ENCODE measurements at regions not wholly inside any gene's neighbourhood (a gene's known extent, or its start where the extent isn't known, plus 50 kb on each side); places are given as distances from the start of the nearest gene placed in this dataset.
"Not testable (repeated sequence)": the region's sequence is repeated elsewhere in the genome, so short reads cannot be mapped to it uniquely, and the experiment has no call there.

GRCh38 chr2:116749994-116750393 is 1064.5 kb upstream of the DDX18 start:
- Histone ChIP-seq H3K36me3 (ENCODE audit: control insufficient read depth in 5 of 5, insufficient read depth in 5 of 5, low read length in 5 of 5) (no peaks in the 10 kb centered on the region), H3K27ac (ENCODE audit: low read depth, low read length) (no peak overlapping the region), H3K4me3 (ENCODE audit: low read depth in 1 of 5, low read length in 5 of 5) (no peak overlapping the region), H3K9me3 (ENCODE audit: control insufficient read depth in 5 of 5, low read length in 5 of 5) (no peaks in the 10 kb centered on the region), H3K27me3 (ENCODE audit: control insufficient read depth in 5 of 5, insufficient read depth in 4 of 5, low read length in 5 of 5) (no peaks in the 10 kb centered on the region), H3K4me1 (ENCODE audit: control insufficient read depth in 5 of 5, insufficient read depth in 5 of 5, low read length in 5 of 5) (no peaks in the 10 kb centered on the region), H3K9ac (ENCODE audit: low read length in 5 of 5) (no peak overlapping the region)

GRCh38 chr2:116754381-116755101 is 1060.0 kb upstream of the DDX18 start:
- H3K9ac ChIP-seq (ENCODE audit: low read length in 5 of 5), result no peak overlapping the region
- no peaks in the 10 kb centered on the region for H3K9me3 ChIP-seq (ENCODE audit: control insufficient read depth in 5 of 5, low read length in 5 of 5)
- no peaks in the 10 kb centered on the region for H3K36me3 ChIP-seq (ENCODE audit: control insufficient read depth in 5 of 5, insufficient read depth in 5 of 5, low read length in 5 of 5)
- no peak overlapping the region for H3K27ac ChIP-seq (ENCODE audit: low read depth, low read length)
- no peaks in the 10 kb centered on the region for H3K4me1 ChIP-seq (ENCODE audit: control insufficient read depth in 5 of 5, insufficient read depth in 5 of 5, low read length in 5 of 5)
- H3K27me3 ChIP-seq (ENCODE audit: control insufficient read depth in 5 of 5, insufficient read depth in 4 of 5, low read length in 5 of 5), result no peaks in the 10 kb centered on the region
- H3K4me3 ChIP-seq (ENCODE audit: low read depth in 1 of 5, low read length in 5 of 5), result no peak overlapping the region

GRCh38 chr2:116761864-116762263 is 1052.6 kb upstream of the DDX18 start:
- no peak overlapping the region for H3K9ac ChIP-seq (ENCODE audit: low read length in 5 of 5)
- H3K4me3 ChIP-seq (ENCODE audit: low read depth in 1 of 5, low read length in 5 of 5), result no peak overlapping the region
- H3K27me3 ChIP-seq (ENCODE audit: control insufficient read depth in 5 of 5, insufficient read depth in 4 of 5, low read length in 5 of 5), result no peaks in the 10 kb centered on the region
- H3K9me3 ChIP-seq (ENCODE audit: control insufficient read depth in 5 of 5, low read length in 5 of 5), result no peaks in the 10 kb centered on the region
- no peak overlapping the region for H3K27ac ChIP-seq (ENCODE audit: low read depth, low read length)
- H3K4me1 ChIP-seq (ENCODE audit: control insufficient read depth in 5 of 5, insufficient read depth in 5 of 5, low read length in 5 of 5), result no peaks in the 10 kb centered on the region
- no peaks in the 10 kb centered on the region for H3K36me3 ChIP-seq (ENCODE audit: control insufficient read depth in 5 of 5, insufficient read depth in 5 of 5, low read length in 5 of 5)

DNA sequence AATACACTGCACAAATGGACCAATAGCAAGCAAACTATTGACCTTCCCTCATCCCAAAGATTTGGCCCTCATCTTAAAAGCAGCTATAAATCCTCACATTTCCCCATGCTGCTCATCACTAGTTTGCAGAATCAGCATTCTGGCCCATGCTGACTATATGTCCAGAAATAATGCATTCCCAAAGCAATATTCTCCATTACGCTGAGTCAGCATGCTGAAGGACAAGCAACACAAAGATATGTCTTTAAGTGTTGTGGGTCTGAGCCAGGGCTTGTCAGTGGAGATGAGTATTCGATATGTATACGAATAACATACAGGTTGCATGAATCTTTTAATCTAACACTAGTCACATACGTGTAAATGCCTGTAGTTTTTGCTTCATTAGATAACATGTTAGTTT is 1045.0 kb upstream of the DDX18 start:
- Histone ChIP-seq H3K4me1 (ENCODE audit: control insufficient read depth in 5 of 5, insufficient read depth in 5 of 5, low read length in 5 of 5) (no peaks in the 10 kb centered on the region), H3K4me3 (ENCODE audit: low read depth in 1 of 5, low read length in 5 of 5) (no peak overlapping the region), H3K9ac (ENCODE audit: low read length in 5 of 5) (no peak overlapping the region), H3K27ac (ENCODE audit: low read depth, low read length) (no peak overlapping the region), H3K36me3 (ENCODE audit: control insufficient read depth in 5 of 5, insufficient read depth in 5 of 5, low read length in 5 of 5) (no peaks in the 10 kb centered on the region), H3K9me3 (ENCODE audit: control insufficient read depth in 5 of 5, low read length in 5 of 5) (no peaks in the 10 kb centered on the region), H3K27me3 (ENCODE audit: control insufficient read depth in 5 of 5, insufficient read depth in 4 of 5, low read length in 5 of 5) (no peaks in the 10 kb centered on the region)

- H3K9ac ChIP-seq (ENCODE audit: low read length in 5 of 5), result no peak overlapping the region
- no peaks in the 10 kb centered on the region for H3K27me3 ChIP-seq (ENCODE audit: control insufficient read depth in 5 of 5, insufficient read depth in 4 of 5, low read length in 5 of 5)
- no peaks in the 10 kb centered on the region for H3K9me3 ChIP-seq (ENCODE audit: control insufficient read depth in 5 of 5, low read length in 5 of 5)
- no peaks in the 10 kb centered on the region for H3K36me3 ChIP-seq (ENCODE audit: control insufficient read depth in 5 of 5, insufficient read depth in 5 of 5, low read length in 5 of 5)
- H3K4me1 ChIP-seq (ENCODE audit: control insufficient read depth in 5 of 5, insufficient read depth in 5 of 5, low read length in 5 of 5), result no peaks in the 10 kb centered on the region
- no peak overlapping the region for H3K4me3 ChIP-seq (ENCODE audit: low read depth in 1 of 5, low read length in 5 of 5)
- no peak overlapping the region for H3K27ac ChIP-seq (ENCODE audit: low read depth, low read length)
These were observed 1037.9 kb upstream of the DDX18 start for GRCh38 chr2:116776556-116776955.

- no peak overlapping the region for H3K4me3 ChIP-seq (ENCODE audit: low read depth in 1 of 5, low read length in 5 of 5)
- H3K4me1 ChIP-seq (ENCODE audit: control insufficient read depth in 5 of 5, insufficient read depth in 5 of 5, low read length in 5 of 5), result no peaks in the 10 kb centered on the region
- H3K27me3 ChIP-seq (ENCODE audit: control insufficient read depth in 5 of 5, insufficient read depth in 4 of 5, low read length in 5 of 5), result no peaks in the 10 kb centered on the region
- H3K27ac ChIP-seq (ENCODE audit: low read depth, low read length), result no peak overlapping the region
- H3K9ac ChIP-seq (ENCODE audit: low read length in 5 of 5), result no peak overlapping the region
- H3K36me3 ChIP-seq (ENCODE audit: control insufficient read depth in 5 of 5, insufficient read depth in 5 of 5, low read length in 5 of 5), result no peaks in the 10 kb centered on the region
- H3K9me3 ChIP-seq (ENCODE audit: control insufficient read depth in 5 of 5, low read length in 5 of 5), result no peaks in the 10 kb centered on the region
These were observed 1026.6 kb upstream of the DDX18 start for GRCh38 chr2:116787848-116788247.

DNA sequence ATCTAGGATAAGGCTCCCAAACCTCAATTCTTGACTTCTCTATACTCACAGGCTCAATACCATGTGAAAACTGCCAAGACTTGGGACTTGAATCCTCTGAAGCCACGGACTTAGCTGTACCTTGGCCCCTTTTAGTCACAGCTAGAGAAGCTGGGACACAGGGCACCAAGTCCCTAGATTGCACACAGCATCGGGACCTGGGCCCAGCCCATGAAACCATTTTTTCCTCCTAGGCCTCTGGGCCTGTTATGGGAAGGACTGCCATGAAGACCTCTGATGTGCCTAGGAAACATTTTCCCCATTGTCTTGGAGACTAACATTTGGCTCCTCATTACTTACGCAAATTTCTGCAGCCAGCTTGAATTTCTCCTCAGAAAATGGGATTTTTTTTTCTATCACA is 1011.8 kb upstream of the DDX18 start:
- no peaks in the 10 kb centered on the region for H3K4me1 ChIP-seq (ENCODE audit: control insufficient read depth in 5 of 5, insufficient read depth in 5 of 5, low read length in 5 of 5)
- H3K9me3 ChIP-seq (ENCODE audit: control insufficient read depth in 5 of 5, low read length in 5 of 5), result peaks cover 0 to 26% (median 10%) of the 10 kb centered on the region in 5 donors
- no peak overlapping the region for H3K4me3 ChIP-seq (ENCODE audit: low read depth in 1 of 5, low read length in 5 of 5)
- no peak overlapping the region for H3K9ac ChIP-seq (ENCODE audit: low read length in 5 of 5)
- H3K27ac ChIP-seq (ENCODE audit: low read depth, low read length), result no peak overlapping the region
- no peaks in the 10 kb centered on the region for H3K27me3 ChIP-seq (ENCODE audit: control insufficient read depth in 5 of 5, insufficient read depth in 4 of 5, low read length in 5 of 5)
- no peaks in the 10 kb centered on the region for H3K36me3 ChIP-seq (ENCODE audit: control insufficient read depth in 5 of 5, insufficient read depth in 5 of 5, low read length in 5 of 5)

DNA sequence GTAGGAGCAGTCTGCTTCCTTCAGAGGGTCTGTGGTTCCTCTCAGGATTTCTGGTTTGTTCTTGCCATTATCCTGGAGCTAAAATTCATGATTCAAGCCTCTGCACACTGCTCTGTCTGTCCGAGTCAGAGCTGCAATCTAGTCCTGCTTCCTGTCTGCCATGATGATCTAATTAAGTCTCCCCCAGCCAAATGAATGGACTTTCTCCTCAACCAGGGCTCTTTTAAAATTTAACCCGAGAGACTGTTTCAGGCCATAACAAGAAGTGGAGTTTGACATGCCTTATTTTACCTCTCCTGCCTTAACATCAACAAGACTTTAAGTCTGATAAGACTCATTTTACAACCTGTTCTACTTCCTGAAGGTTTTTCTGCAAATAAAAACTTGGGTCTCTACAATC is 1009.6 kb upstream of the DDX18 start:
- no peaks in the 10 kb centered on the region for H3K4me1 ChIP-seq (ENCODE audit: control insufficient read depth in 5 of 5, insufficient read depth in 5 of 5, low read length in 5 of 5)
- H3K9me3 ChIP-seq (ENCODE audit: control insufficient read depth in 5 of 5, low read length in 5 of 5), result peaks cover 0 to 29% (median 10%) of the 10 kb centered on the region in 5 donors
- no peak overlapping the region for H3K27ac ChIP-seq (ENCODE audit: low read depth, low read length)
- no peaks in the 10 kb centered on the region for H3K27me3 ChIP-seq (ENCODE audit: control insufficient read depth in 5 of 5, insufficient read depth in 4 of 5, low read length in 5 of 5)
- H3K4me3 ChIP-seq (ENCODE audit: low read depth in 1 of 5, low read length in 5 of 5), result no peak overlapping the region
- no peaks in the 10 kb centered on the region for H3K36me3 ChIP-seq (ENCODE audit: control insufficient read depth in 5 of 5, insufficient read depth in 5 of 5, low read length in 5 of 5)
- no peak overlapping the region for H3K9ac ChIP-seq (ENCODE audit: low read length in 5 of 5)

GRCh38 chr2:116806505-116806904 is 1008.0 kb upstream of the DDX18 start:
- H3K9me3 ChIP-seq (ENCODE audit: control insufficient read depth in 5 of 5, low read length in 5 of 5), result peaks cover 0 to 27% (median 10%) of the 10 kb centered on the region in 5 donors
- H3K4me3 ChIP-seq (ENCODE audit: low read depth in 1 of 5, low read length in 5 of 5); H3K27ac ChIP-seq (ENCODE audit: low read depth, low read length); H3K27me3 ChIP-seq (ENCODE audit: control insufficient read depth in 5 of 5, insufficient read depth in 4 of 5, low read length in 5 of 5); H3K4me1 ChIP-seq (ENCODE audit: control insufficient read depth in 5 of 5, insufficient read depth in 5 of 5, low read length in 5 of 5); H3K36me3 ChIP-seq (ENCODE audit: control insufficient read depth in 5 of 5, insufficient read depth in 5 of 5, low read length in 5 of 5); H3K9ac ChIP-seq (ENCODE audit: low read length in 5 of 5): not testable (repeated sequence)

GRCh38 chr2:116809109-116809508 is 1005.4 kb upstream of the DDX18 start:
- Histone ChIP-seq H3K4me3 (ENCODE audit: low read depth in 1 of 5, low read length in 5 of 5) (no peak overlapping the region), H3K27me3 (ENCODE audit: control insufficient read depth in 5 of 5, insufficient read depth in 4 of 5, low read length in 5 of 5) (no peaks in the 10 kb centered on the region), H3K9ac (ENCODE audit: low read length in 5 of 5) (no peak overlapping the region), H3K27ac (ENCODE audit: low read depth, low read length) (no peak overlapping the region), H3K9me3 (ENCODE audit: control insufficient read depth in 5 of 5, low read length in 5 of 5) (peaks cover 0 to 12% (median 0%) of the 10 kb centered on the region in 5 donors), H3K36me3 (ENCODE audit: control insufficient read depth in 5 of 5, insufficient read depth in 5 of 5, low read length in 5 of 5) (no peaks in the 10 kb centered on the region), H3K4me1 (ENCODE audit: control insufficient read depth in 5 of 5, insufficient read depth in 5 of 5, low read length in 5 of 5) (no peaks in the 10 kb centered on the region)
